Activated CD8-positive, alpha-beta memory T cell treated with anti-CD3 and anti-CD28 coated beads, Interleukin-2, amount 10 ng/mL, durations not matched to agents 7 days and 5 days (primary cell): ENCODE measurements at regions not wholly inside any gene's neighbourhood (a gene's known extent, or its start where the extent isn't known, plus 50 kb on each side); places are given as distances from the start of the nearest gene placed in this dataset.
"Not testable (repeated sequence)": the region's sequence is repeated elsewhere in the genome, so short reads cannot be mapped to it uniquely, and the experiment has no call there.

Experiments used
- ATAC-seq: fragments of 150-1000 bp; cut with Tn5 transposase; one replicate; pipeline ENCODE4 v1.10.0; 2021; ENCODE audit warnings: moderate library complexity
- CTCF ChIA-PET: fragments of 350-600 bp; sonication (Branson Sonifier 250); formaldehyde crosslinking; loops from one replicate; lab custom pipeline; 2021; ENCODE audit warnings: antibody characterized with exemption; lab: Charles Lee
- DNase-seq: peaks from one replicate; pipeline ENCODE4 v3.0.0-alpha.2; 2020
- H3K27ac Mint-ChIP-seq: one replicate; pipeline ENCODE4 v1.8.0; 2021; ENCODE audit warnings: mild to moderate bottlenecking, mixed read lengths
- H3K27me3 Mint-ChIP-seq: one replicate; pipeline ENCODE4 v1.8.0; 2021; ENCODE audit warnings: mixed read lengths
- H3K36me3 Mint-ChIP-seq: one replicate; pipeline ENCODE4 v1.8.0; 2021; ENCODE audit warnings: mild to moderate bottlenecking, mixed read lengths
- H3K4me1 Mint-ChIP-seq: one replicate; pipeline ENCODE4 v1.8.0; 2021; ENCODE audit warnings: mixed read lengths
- H3K4me3 Mint-ChIP-seq: one replicate; pipeline ENCODE4 v1.8.0; 2021; ENCODE audit warnings: mild to moderate bottlenecking, moderate library complexity, mixed read lengths
- H3K9me3 Mint-ChIP-seq: one replicate; pipeline ENCODE4 v1.8.0; 2022; ENCODE audit warnings: low read depth, mixed read lengths

DNA sequence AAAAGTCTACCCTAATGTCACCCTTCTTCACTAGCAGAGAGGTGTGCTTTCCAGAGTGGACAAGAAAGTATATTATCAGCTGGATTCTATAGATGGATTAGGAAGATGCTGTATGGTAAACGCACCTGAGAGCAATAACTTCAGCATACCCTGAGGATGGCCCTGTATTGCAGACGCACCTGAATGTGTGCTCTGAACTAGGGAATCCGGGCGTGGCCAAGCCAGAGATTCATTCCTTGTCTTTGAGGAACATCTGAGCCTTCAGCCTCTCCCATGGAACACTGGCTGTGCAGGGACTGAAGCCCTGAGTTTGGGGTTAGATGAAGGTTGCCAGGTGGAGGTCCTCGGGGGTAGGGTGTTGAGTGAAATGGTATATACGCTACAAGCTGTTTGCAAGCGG, 66.2 kb upstream of the NFE2L3 start:
- H3K4me1 Mint-ChIP-seq = peaks cover 8% of the 10 kb centered on the region
- no peak overlapping the region for H3K27ac Mint-ChIP-seq
- ATAC-seq (no peak), DNase-seq (no peak)
- CTCF ChIA-PET = interaction anchor here (1.6 kb wide), 1 partner anchor 279 kb away, joined by 3 read pairs; no protein-coding TSS in a partner anchor
- peaks cover 26% of the 10 kb centered on the region for H3K27me3 Mint-ChIP-seq
- H3K36me3 Mint-ChIP-seq = peaks cover 1% of the 10 kb centered on the region
- H3K9me3 Mint-ChIP-seq = no peaks in the 10 kb centered on the region
- H3K4me3 Mint-ChIP-seq = no peak overlapping the region

GRCh38 chr7:26087321-26088091, 64.5 kb upstream of the NFE2L3 start:
- Mint-ChIP-seq H3K4me3 (no peak overlapping the region), H3K36me3 (peaks cover 1% of the 10 kb centered on the region), H3K27me3 (peaks cover 14% of the 10 kb centered on the region), H3K27ac (no peak overlapping the region), H3K4me1 (peaks cover 22% of the 10 kb centered on the region), H3K9me3 (no peaks in the 10 kb centered on the region)
- CTCF ChIA-PET = interaction anchor here (1.5 to 1.9 kb wide), 4 partner anchors 9 to 278 kb away, joined by 3 to 9 read pairs (median 7); no protein-coding TSS in a partner anchor
- no peak for ATAC-seq
- no peak for DNase-seq

GRCh38 chr7:26089469-26089868, 62.5 kb upstream of the NFE2L3 start:
- CTCF ChIA-PET = interaction anchor here (0.8 to 3.9 kb wide), 7 partner anchors 11 to 276 kb away, joined by 4 to 35 read pairs (median 17); partner anchors contain the start of gene HNRNPA2B1
- not testable (repeated sequence) for H3K4me3 Mint-ChIP-seq, H3K27me3 Mint-ChIP-seq, ATAC-seq, DNase-seq, H3K9me3 Mint-ChIP-seq, H3K36me3 Mint-ChIP-seq, H3K27ac Mint-ChIP-seq
- peaks cover 23% of the 10 kb centered on the region for H3K4me1 Mint-ChIP-seq

DNA sequence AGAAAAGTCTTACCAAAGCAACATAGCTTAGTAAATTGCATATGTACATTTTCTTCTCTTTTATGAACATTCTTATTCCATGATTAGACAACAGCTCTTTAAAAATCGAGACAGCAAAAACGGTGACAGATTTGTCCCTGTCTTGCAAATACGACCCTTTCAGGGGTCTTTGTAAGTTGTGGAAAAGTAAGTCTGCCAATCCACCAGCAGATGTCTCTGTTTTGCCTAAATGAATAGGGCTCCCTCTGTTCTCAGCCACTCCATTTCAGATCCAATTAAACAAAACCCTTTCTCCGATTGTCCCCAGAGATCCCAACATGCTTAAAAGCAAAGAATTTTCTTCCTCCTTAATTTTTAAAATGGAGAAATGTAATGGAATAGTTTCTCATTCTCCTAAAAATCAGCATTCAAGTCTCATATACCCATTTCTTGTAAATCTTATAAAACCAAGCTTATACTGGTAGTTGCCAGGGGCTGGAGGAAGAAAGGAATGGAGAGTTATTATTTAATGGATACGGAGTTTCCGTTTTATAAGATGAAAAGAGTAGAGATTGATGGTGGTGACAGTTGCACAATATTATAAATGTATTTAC, 61.0 kb upstream of the NFE2L3 start:
- Mint-ChIP-seq H3K27ac (peak overlapping the region; percentile 69), H3K4me1 (peaks cover 23% of the 10 kb centered on the region), H3K4me3 (peak overlapping the region; percentile 34), H3K27me3 (no peaks in the 10 kb centered on the region), H3K36me3 (peaks cover 1% of the 10 kb centered on the region), H3K9me3 (no peaks in the 10 kb centered on the region)
- ATAC-seq = peak; percentile 66
- no peak for DNase-seq
- CTCF ChIA-PET = interaction anchor here (0.6 to 3.9 kb wide), 40 partner anchors 12 to 286 kb away, joined by 3 to 35 read pairs (median 4); partner anchors contain the start of genes CBX3, HNRNPA2B1 and NFE2L3

DNA sequence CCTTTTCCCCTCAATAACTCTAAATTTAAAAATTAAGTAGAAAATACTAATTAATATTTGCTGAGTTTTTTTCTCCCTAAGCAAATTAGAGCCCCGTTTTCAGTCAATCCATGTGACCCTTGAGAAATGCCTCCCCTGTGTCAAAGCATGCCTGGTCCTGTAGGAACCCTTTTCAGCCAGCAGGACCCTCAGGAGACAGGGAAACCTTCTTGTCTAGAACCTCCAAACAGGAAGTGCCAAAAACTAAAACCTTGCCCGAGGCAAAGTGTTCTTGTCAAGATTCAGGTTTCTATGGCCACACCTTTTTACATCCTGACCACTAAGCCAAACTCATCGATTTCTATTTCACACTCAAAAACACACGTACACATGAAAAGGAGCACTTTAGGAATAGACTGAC, 60.1 kb upstream of the NFE2L3 start:
- Mint-ChIP-seq H3K36me3 (peaks cover 1% of the 10 kb centered on the region), H3K27me3 (no peaks in the 10 kb centered on the region), H3K4me3 (no peak overlapping the region), H3K9me3 (no peaks in the 10 kb centered on the region), H3K27ac (peak overlapping the region; percentile 11), H3K4me1 (peaks cover 25% of the 10 kb centered on the region)
- CTCF ChIA-PET = interaction anchor here (0.8 to 3.9 kb wide), 16 partner anchors 9 to 274 kb away, joined by 3 to 35 read pairs (median 8); partner anchors contain the start of genes HNRNPA2B1 and NFE2L3
- DNase-seq (peak; percentile 48), ATAC-seq (peak; percentile 57)

- no peak for ATAC-seq
- H3K9me3 Mint-ChIP-seq = no peaks in the 10 kb centered on the region
- no peak for DNase-seq
- CTCF ChIA-PET = interaction anchor here (1.2 to 3.8 kb wide), 8 partner anchors 8 to 272 kb away, joined by 3 to 35 read pairs (median 6); partner anchors contain the start of gene NFE2L3
- no peak overlapping the region for H3K4me3 Mint-ChIP-seq
- peaks cover 3% of the 10 kb centered on the region for H3K36me3 Mint-ChIP-seq
- peaks cover 35% of the 10 kb centered on the region for H3K4me1 Mint-ChIP-seq
- no peaks in the 10 kb centered on the region for H3K27me3 Mint-ChIP-seq
- H3K27ac Mint-ChIP-seq = no peak overlapping the region
Observed at GRCh38 chr7:26093023-26093422, 59.0 kb upstream of the NFE2L3 start.

- no peak for ATAC-seq
- Mint-ChIP-seq H3K27ac (no peak overlapping the region), H3K36me3 (peaks cover 2% of the 10 kb centered on the region), H3K9me3 (no peaks in the 10 kb centered on the region), H3K4me1 (peaks cover 31% of the 10 kb centered on the region), H3K4me3 (no peak overlapping the region), H3K27me3 (no peaks in the 10 kb centered on the region)
- CTCF ChIA-PET = no interaction called here
- no peak for DNase-seq
Observed at GRCh38 chr7:26096136-26096535, 55.9 kb upstream of the NFE2L3 start.

GRCh38 chr7:26097837-26098668, 53.9 kb upstream of the NFE2L3 start:
- ATAC-seq (no peak), DNase-seq (no peak)
- H3K4me1 Mint-ChIP-seq = peaks cover 31% of the 10 kb centered on the region
- H3K27me3 Mint-ChIP-seq = no peaks in the 10 kb centered on the region
- no peak overlapping the region for H3K4me3 Mint-ChIP-seq
- peak overlapping the region; percentile 58 for H3K27ac Mint-ChIP-seq
- CTCF ChIA-PET = interaction anchor here (0.8 to 1.2 kb wide), 3 partner anchors 13 to 187 kb away, joined by 3 read pairs; no protein-coding TSS in a partner anchor
- no peaks in the 10 kb centered on the region for H3K9me3 Mint-ChIP-seq
- H3K36me3 Mint-ChIP-seq = peaks cover 3% of the 10 kb centered on the region

GRCh38 chr7:26099236-26099635, 52.8 kb upstream of the NFE2L3 start:
- Mint-ChIP-seq H3K4me3 (no peak overlapping the region), H3K27ac (no peak overlapping the region), H3K36me3 (peaks cover 3% of the 10 kb centered on the region), H3K4me1 (peaks cover 31% of the 10 kb centered on the region), H3K27me3 (no peaks in the 10 kb centered on the region), H3K9me3 (no peaks in the 10 kb centered on the region)
- CTCF ChIA-PET = interaction anchor here (0.7 to 1.2 kb wide), 3 partner anchors 81 to 271 kb away, joined by 3 read pairs; no protein-coding TSS in a partner anchor
- no peak for DNase-seq
- ATAC-seq = no peak

DNA sequence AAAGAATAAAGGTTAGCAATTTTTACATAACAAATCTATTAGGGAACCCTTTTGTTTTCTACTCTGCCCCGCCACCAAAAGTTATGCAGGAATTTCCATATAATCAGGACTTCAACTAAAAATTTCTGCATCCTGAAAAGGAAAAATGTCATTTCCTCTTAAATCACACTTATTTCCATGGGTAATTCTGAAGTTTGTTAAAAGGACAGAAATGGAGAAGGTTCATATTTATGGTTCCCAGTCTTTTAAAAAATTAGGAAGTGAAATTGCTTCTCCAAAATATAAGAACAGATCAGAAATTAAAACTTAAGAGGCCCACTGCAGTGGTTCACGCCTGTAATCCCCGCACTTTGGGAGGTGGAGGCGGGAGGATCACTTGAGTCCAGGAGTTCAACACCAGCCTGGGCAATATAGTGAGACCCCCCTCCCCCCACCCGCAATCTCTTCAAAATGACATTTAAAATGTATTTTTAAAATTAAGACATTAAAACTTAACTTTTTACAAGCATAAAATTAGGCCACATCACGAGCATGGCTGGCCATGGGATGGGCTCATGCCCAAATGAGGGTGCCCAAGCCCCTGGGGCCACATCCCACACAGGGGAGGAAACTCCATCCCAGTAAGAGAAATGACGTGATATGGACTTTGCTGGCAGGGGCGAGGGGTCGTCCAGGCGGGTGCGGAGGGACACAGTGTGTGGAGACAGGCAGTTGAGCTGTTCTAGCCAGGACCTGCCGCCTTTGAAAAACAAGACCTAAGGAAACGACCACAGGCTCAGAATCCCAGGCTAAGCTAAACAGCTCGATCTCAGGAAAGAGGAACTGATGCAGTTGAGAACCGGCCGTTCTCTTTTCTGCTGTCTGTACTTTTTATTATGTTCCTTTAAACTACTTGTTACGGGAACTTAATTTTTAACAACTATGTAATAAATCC, 51.3 kb upstream of the NFE2L3 start:
- peaks cover 3% of the 10 kb centered on the region for H3K36me3 Mint-ChIP-seq
- H3K27me3 Mint-ChIP-seq = no peaks in the 10 kb centered on the region
- CTCF ChIA-PET = interaction anchor here (0.9 to 1.7 kb wide), 3 partner anchors 8 to 65 kb away, joined by 3 to 6 read pairs (median 3); no protein-coding TSS in a partner anchor
- peaks cover 31% of the 10 kb centered on the region for H3K4me1 Mint-ChIP-seq
- no peaks in the 10 kb centered on the region for H3K9me3 Mint-ChIP-seq
- no peak overlapping the region for H3K27ac Mint-ChIP-seq
- H3K4me3 Mint-ChIP-seq = no peak overlapping the region
- ATAC-seq (no peak), DNase-seq (no peak)

DNA sequence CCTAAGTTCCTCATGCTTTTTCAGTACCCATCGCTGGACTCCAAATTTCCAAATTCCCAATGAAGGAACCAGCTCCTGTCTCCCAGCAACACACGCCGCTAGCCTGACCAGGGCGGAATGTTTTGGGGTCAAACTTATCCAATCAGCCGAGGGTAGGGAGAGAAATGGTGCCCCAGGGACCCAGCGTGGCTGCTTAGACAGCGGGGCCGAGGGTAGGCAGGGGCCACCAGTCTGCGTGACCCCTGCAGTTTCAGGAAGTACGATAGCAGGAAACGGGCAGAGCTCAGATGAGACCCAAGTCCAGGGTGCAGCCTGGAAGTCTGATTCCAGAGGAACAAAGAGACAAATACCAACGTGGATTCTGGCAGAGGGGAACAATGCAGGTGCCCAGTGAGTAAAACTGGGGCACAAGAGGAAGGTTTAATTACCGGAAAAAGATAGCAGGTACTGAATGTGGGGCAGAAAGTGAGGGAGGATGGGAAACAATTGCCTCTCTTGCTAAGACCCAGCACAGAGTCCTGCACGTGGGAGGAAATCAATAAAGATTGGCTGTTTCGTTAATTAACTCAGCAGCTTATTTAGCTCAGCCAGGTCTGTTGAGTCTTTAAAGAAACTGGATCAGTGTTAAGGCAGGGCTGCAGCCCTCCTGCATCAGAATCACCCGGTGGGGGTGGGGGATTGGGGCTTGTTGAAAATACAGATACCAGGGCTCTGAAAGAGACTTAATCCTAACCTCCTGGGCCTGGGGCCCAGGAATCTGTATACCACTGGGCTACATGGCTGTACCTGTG, 50.4 kb upstream of the NFE2L3 start:
- Mint-ChIP-seq H3K4me3 (peak overlapping the region; percentile 61), H3K9me3 (no peaks in the 10 kb centered on the region), H3K36me3 (peaks cover 3% of the 10 kb centered on the region), H3K27me3 (no peaks in the 10 kb centered on the region), H3K4me1 (peaks cover 31% of the 10 kb centered on the region), H3K27ac (peak overlapping the region; percentile 83)
- ATAC-seq (peak; percentile 63), DNase-seq (no peak)
- CTCF ChIA-PET = interaction anchor here (0.9 to 1.7 kb wide), 3 partner anchors 9 to 64 kb away, joined by 3 to 6 read pairs (median 3); no protein-coding TSS in a partner anchor
